Liver (tissue), 3 donors: ENCODE measurements at regions not wholly inside any gene's neighbourhood (a gene's known extent, or its start where the extent isn't known, plus 50 kb on each side); places are given as distances from the start of the nearest gene placed in this dataset.

Experiments
- FOXA1 ChIP-seq: IDR thresholded peaks from 2 replicates; pipeline ENCODE4 v1.6.1; 2016; ENCODE audit warnings: antibody characterized with exemption
- TAF1 ChIP-seq: conservative IDR thresholded peaks from 2 replicates; pipeline ENCODE4 v1.6.1; 2016; ENCODE audit warnings: antibody characterized with exemption, mild to moderate bottlenecking
- TF ChIP-seq, protein P1 (sequence below): fragments of 150-350 bp; IDR thresholded peaks from 2 replicates; pipeline ENCODE4 v1.5.1; 2017; ENCODE audit warnings: improper control_type of control experiment, low read depth, low read length; ENCODE audit not compliant: missing input control
- TF ChIP-seq, protein P2 (sequence below): IDR thresholded peaks from 2 replicates; pipeline ENCODE4 v1.6.1; 2016; ENCODE audit warnings: antibody characterized with exemption, mild to moderate bottlenecking
- donor health status: healthy.
- donor health status: healthy.

DNA sequence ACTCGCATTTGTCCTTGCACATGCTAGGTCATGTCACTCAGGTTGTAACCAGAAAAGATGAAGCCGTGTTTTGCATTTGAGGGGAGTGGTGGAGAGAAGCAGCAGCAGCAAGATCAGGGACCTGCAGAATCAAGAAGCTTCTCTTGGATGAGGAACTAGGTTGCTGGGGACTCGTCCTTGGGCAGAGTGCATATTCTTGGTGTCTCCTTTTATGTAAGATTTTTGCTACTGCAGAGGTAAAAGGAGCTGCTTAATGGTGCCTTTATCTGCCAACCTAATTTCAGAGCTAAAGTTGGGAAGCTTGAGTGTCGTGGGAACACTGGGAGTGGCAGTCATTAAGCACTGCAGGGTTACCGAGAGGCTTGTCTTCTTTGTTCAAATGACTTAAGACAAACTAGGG, 236.5 kb downstream of the MAP2K4 start:
- TF ChIP-seq, protein P1, sequence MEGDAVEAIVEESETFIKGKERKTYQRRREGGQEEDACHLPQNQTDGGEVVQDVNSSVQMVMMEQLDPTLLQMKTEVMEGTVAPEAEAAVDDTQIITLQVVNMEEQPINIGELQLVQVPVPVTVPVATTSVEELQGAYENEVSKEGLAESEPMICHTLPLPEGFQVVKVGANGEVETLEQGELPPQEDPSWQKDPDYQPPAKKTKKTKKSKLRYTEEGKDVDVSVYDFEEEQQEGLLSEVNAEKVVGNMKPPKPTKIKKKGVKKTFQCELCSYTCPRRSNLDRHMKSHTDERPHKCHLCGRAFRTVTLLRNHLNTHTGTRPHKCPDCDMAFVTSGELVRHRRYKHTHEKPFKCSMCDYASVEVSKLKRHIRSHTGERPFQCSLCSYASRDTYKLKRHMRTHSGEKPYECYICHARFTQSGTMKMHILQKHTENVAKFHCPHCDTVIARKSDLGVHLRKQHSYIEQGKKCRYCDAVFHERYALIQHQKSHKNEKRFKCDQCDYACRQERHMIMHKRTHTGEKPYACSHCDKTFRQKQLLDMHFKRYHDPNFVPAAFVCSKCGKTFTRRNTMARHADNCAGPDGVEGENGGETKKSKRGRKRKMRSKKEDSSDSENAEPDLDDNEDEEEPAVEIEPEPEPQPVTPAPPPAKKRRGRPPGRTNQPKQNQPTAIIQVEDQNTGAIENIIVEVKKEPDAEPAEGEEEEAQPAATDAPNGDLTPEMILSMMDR, result no peak
- TF ChIP-seq FOXA1, result no peak
- TF ChIP-seq, protein P2, sequence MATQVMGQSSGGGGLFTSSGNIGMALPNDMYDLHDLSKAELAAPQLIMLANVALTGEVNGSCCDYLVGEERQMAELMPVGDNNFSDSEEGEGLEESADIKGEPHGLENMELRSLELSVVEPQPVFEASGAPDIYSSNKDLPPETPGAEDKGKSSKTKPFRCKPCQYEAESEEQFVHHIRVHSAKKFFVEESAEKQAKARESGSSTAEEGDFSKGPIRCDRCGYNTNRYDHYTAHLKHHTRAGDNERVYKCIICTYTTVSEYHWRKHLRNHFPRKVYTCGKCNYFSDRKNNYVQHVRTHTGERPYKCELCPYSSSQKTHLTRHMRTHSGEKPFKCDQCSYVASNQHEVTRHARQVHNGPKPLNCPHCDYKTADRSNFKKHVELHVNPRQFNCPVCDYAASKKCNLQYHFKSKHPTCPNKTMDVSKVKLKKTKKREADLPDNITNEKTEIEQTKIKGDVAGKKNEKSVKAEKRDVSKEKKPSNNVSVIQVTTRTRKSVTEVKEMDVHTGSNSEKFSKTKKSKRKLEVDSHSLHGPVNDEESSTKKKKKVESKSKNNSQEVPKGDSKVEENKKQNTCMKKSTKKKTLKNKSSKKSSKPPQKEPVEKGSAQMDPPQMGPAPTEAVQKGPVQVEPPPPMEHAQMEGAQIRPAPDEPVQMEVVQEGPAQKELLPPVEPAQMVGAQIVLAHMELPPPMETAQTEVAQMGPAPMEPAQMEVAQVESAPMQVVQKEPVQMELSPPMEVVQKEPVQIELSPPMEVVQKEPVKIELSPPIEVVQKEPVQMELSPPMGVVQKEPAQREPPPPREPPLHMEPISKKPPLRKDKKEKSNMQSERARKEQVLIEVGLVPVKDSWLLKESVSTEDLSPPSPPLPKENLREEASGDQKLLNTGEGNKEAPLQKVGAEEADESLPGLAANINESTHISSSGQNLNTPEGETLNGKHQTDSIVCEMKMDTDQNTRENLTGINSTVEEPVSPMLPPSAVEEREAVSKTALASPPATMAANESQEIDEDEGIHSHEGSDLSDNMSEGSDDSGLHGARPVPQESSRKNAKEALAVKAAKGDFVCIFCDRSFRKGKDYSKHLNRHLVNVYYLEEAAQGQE, result no peak
- no peak for TF ChIP-seq TAF1
